IMR-90 (cell line): ENCODE measurements at regions not wholly inside any gene's neighbourhood (a gene's known extent, or its start where the extent isn't known, plus 50 kb on each side); places are given as distances from the start of the nearest gene placed in this dataset.

Experiments
- ATAC-seq: fragments of 200-7000 bp; cut with Tn5 transposase; 2 replicates; pipeline ENCODE4 v1.9.1; 2020; ENCODE audit warnings: low read depth, mild to moderate bottlenecking, moderate library complexity
- BruUV-seq: library from RNA; stranded (reverse); fragments of 400-500 nt; replicated peaks from 2 replicates; lab custom pipeline; 2021; lab: Mats Ljungman, UMichigan
- CTCF ChIA-PET: fragments of 300-600 bp; formaldehyde crosslinking; extraction: SDS; loops from one replicate; lab custom pipeline; 2021; ENCODE audit warnings: antibody characterized with exemption; lab: Yijun Ruan, JAX
- POLR2A ChIA-PET: fragments of 300-600 bp; sonication (Branson Sonifier 250); formaldehyde crosslinking; loops from one replicate; lab custom pipeline; 2022; ENCODE audit warnings: antibody characterized with exemption; ENCODE audit not compliant: unreplicated experiment; lab: Charles Lee
- DNase-seq: peaks from one replicate; pipeline ENCODE4 v3.0.0; 2013
- H2AFZ ChIP-seq: replicated peaks from 2 replicates; pipeline ENCODE3; 2013; ENCODE audit warnings: low read length, mild to moderate bottlenecking; ENCODE audit not compliant: poor library complexity
- H2AK5ac ChIP-seq: 2 replicates; pipeline ENCODE4 v1.6.1; 2013; ENCODE audit warnings: low read depth, low read length, inconsistent platforms
- H2AK9ac ChIP-seq: replicated peaks from 2 replicates; pipeline ENCODE3; 2013; ENCODE audit warnings: mild to moderate bottlenecking, low read depth, low read length, moderate library complexity; ENCODE audit not compliant: poor library complexity
- H2BK120ac ChIP-seq: 2 replicates; pipeline ENCODE4 v1.6.1; 2013; ENCODE audit warnings: low read depth, low read length, inconsistent platforms
- H2BK15ac ChIP-seq: 3 replicates; pipeline ENCODE4 v1.6.1; 2013; ENCODE audit warnings: low read depth, low read length, inconsistent platforms
- H2BK20ac ChIP-seq: 2 replicates; pipeline ENCODE4 v1.6.1; 2013; ENCODE audit warnings: low read depth, mild to moderate bottlenecking, inconsistent platforms, low read length, moderate library complexity
- H2BK5ac ChIP-seq: 2 replicates; pipeline ENCODE4 v1.6.1; 2013; ENCODE audit warnings: mild to moderate bottlenecking, low read depth, low read length, inconsistent platforms; ENCODE audit not compliant: poor library complexity, severe bottlenecking
- H3K14ac ChIP-seq: replicated peaks from 2 replicates; pipeline ENCODE4 v1.6.1; 2013; ENCODE audit warnings: low read depth, low read length, inconsistent platforms
- H3K18ac ChIP-seq: 2 replicates; pipeline ENCODE4 v1.6.1; 2013; ENCODE audit warnings: low read depth, low read length, control low read depth
- H3K23ac ChIP-seq: 2 replicates; pipeline ENCODE4 v1.6.1; 2013; ENCODE audit warnings: low read depth, low read length, inconsistent platforms
- H3K27ac ChIP-seq: 2 replicates; pipeline ENCODE4 v1.5.1; 2013; ENCODE audit warnings: mild to moderate bottlenecking, control low read depth, low read length; ENCODE audit not compliant: insufficient read depth
- H3K27me3 ChIP-seq: 2 replicates; pipeline ENCODE4 v1.6.1; 2013; ENCODE audit warnings: low read length; ENCODE audit not compliant: control insufficient read depth, insufficient read depth
- H3K36me3 ChIP-seq: 2 replicates; pipeline ENCODE4 v1.6.1; 2013; ENCODE audit warnings: low read length, mixed read lengths; ENCODE audit not compliant: control insufficient read depth, insufficient read depth
- H3K4ac ChIP-seq: 2 replicates; pipeline ENCODE4 v1.6.1; 2013; ENCODE audit warnings: low read depth, low read length, inconsistent platforms
- H3K4me1 ChIP-seq: 2 replicates; pipeline ENCODE4 v1.6.1; 2013; ENCODE audit warnings: low read length, mixed read lengths; ENCODE audit not compliant: control insufficient read depth, insufficient read depth
- H3K4me2 ChIP-seq: 2 replicates; pipeline ENCODE4 v1.6.1; 2013; ENCODE audit warnings: low read depth, mild to moderate bottlenecking, control low read depth, low read length, moderate library complexity
- H3K4me3 ChIP-seq: 2 replicates; pipeline ENCODE4 v1.5.1; 2013; ENCODE audit warnings: low read depth, mild to moderate bottlenecking, control low read depth, low read length, moderate library complexity; ENCODE audit not compliant: insufficient read depth
- H3K56ac ChIP-seq: 2 replicates; pipeline ENCODE4 v1.6.1; 2013; ENCODE audit warnings: low read length, inconsistent platforms; ENCODE audit not compliant: insufficient read depth; ENCODE audit errors: extremely low read depth
- H3K79me1 ChIP-seq, 2 experiments: 2 replicates each; pipeline ENCODE4 v1.6.1; 2013; ENCODE audit warnings: low read length in 2 of 2, inconsistent platforms in 1 of 2, low read depth in 1 of 2
- H3K9ac ChIP-seq: 2 replicates; pipeline ENCODE4 v1.6.1; 2013; ENCODE audit warnings: low read depth, low read length, control low read depth
- H3K9me1 ChIP-seq: 2 replicates; pipeline ENCODE4 v1.6.1; 2013; ENCODE audit warnings: low read length, inconsistent platforms; ENCODE audit not compliant: insufficient read depth
- H3K9me3 ChIP-seq: 2 replicates; pipeline ENCODE4 v1.6.1; 2013; ENCODE audit warnings: low read length; ENCODE audit not compliant: control insufficient read depth, insufficient read depth
- H4K20me1 ChIP-seq: 2 replicates; pipeline ENCODE4 v1.6.1; 2013; ENCODE audit warnings: low read length, inconsistent platforms; ENCODE audit not compliant: insufficient read depth
- H4K5ac ChIP-seq: 2 replicates; pipeline ENCODE4 v1.6.1; 2013; ENCODE audit warnings: mild to moderate bottlenecking, low read depth, low read length, control low read depth
- H4K8ac ChIP-seq, 2 experiments: 2 replicates each; pipeline ENCODE4 v1.6.1; 2013; ENCODE audit warnings: low read depth in 2 of 2, low read length in 2 of 2, control low read depth in 1 of 2, inconsistent platforms in 1 of 2
- H4K91ac ChIP-seq: 2 replicates; pipeline ENCODE4 v1.6.1; 2013; ENCODE audit warnings: low read depth, low read length, inconsistent platforms; ENCODE audit not compliant: insufficient read depth
- CEBPB ChIP-seq: IDR thresholded peaks from 2 replicates; pipeline ENCODE4 v1.6.1; 2012; ENCODE audit warnings: low read depth, low read length, improper control_type of control experiment
- WGBS, 2 experiments: methylation state at CpG; one replicate each; pipeline versions ENCODE4 v1.1.5 to v1.1.7; 2013; ENCODE audit warnings: missing lambda C conversion rate in 2 of 2; ENCODE audit not compliant: insufficient read length in 1 of 2; ENCODE audit errors: extremely low coverage in 2 of 2; 5-methylcytosine and 5-hydroxymethylcytosine counted together
- dilution Hi-C: fragments of 300-500 bp; cut with HindIII; formaldehyde crosslinking; loops from one replicate; pipeline ENCODE4 v1.14.3; 2018; ENCODE audit warnings: low sequenced_read_pairs; ENCODE audit not compliant: unreplicated experiment
- in situ Hi-C: fragments of 300-500 bp; cut with MboI; formaldehyde crosslinking; loops from 3 replicates; pipeline ENCODE4 v1.14.3; 2019; ENCODE audit warnings: low sequenced_read_pairs, inconsistent platforms, mixed read lengths
- intact Hi-C: fragments of 100-400 bp; cut with micrococcal nuclease; formaldehyde crosslinking; loops from 2 replicates; pipeline ENCODE4 v1.10.0; 2022
- TF ChIP-seq, protein P1 (sequence below): conservative IDR thresholded peaks from 2 replicates; pipeline ENCODE4 v1.5.1; 2012; ENCODE audit warnings: mild to moderate bottlenecking, low read depth, low read length, improper control_type of control experiment

DNA sequence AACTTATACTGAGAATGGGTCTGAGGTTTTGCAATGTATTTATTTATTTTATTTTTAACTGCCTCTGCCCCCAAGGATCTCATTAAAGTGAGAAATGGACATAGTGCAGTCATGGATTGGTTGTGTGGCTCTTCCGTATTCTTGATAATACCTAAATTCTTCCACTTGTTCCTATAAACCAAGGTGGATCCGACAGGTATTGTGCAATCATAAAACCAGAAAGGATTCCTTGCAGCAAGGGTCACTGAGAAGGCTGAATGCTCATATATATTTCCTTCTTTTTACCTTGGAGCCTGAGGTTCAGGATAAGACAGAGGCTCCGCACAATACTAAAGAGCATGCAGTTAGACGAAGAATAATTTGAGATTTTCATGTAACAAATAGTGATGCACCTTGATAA lies 826.0 kb upstream of the SOX11 start:
- no peaks in the 10 kb centered on the region for H3K9me1 ChIP-seq
- peak; percentile 83 for TF ChIP-seq CEBPB
- TF ChIP-seq, protein P1, sequence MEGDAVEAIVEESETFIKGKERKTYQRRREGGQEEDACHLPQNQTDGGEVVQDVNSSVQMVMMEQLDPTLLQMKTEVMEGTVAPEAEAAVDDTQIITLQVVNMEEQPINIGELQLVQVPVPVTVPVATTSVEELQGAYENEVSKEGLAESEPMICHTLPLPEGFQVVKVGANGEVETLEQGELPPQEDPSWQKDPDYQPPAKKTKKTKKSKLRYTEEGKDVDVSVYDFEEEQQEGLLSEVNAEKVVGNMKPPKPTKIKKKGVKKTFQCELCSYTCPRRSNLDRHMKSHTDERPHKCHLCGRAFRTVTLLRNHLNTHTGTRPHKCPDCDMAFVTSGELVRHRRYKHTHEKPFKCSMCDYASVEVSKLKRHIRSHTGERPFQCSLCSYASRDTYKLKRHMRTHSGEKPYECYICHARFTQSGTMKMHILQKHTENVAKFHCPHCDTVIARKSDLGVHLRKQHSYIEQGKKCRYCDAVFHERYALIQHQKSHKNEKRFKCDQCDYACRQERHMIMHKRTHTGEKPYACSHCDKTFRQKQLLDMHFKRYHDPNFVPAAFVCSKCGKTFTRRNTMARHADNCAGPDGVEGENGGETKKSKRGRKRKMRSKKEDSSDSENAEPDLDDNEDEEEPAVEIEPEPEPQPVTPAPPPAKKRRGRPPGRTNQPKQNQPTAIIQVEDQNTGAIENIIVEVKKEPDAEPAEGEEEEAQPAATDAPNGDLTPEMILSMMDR = no peak
- no peak overlapping the region for H2AFZ ChIP-seq
- no peak overlapping the region for H3K4ac ChIP-seq
- H2BK15ac ChIP-seq = no peak overlapping the region
- H3K27me3 ChIP-seq = no peaks in the 10 kb centered on the region
- ChIA-PET POLR2A (no interaction called here), CTCF (no interaction called here)
- H4K5ac ChIP-seq = no peak overlapping the region
- dilution Hi-C loops (no loop called here), intact Hi-C loops (no loop called here), in situ Hi-C loops (no loop called here)
- H3K79me1 ChIP-seq = no peaks in the 10 kb centered on the region
- DNase-seq (no peak), ATAC-seq (no peak)
- no peak overlapping the region for H3K23ac ChIP-seq
- H2AK5ac ChIP-seq = no peak overlapping the region
- no peak overlapping the region for H2BK20ac ChIP-seq
- BruUV-seq = no TSS peak
- no peaks in the 10 kb centered on the region for H3K36me3 ChIP-seq
- no peaks in the 10 kb centered on the region for H4K20me1 ChIP-seq
- H2AK9ac ChIP-seq = no peak overlapping the region
- no peak overlapping the region for H4K8ac ChIP-seq
- peaks cover 11% of the 10 kb centered on the region for H3K9me3 ChIP-seq
- H3K4me2 ChIP-seq = no peak overlapping the region
- WGBS, 2 experiments = no CpG with 5 or more reads among the region's 4 CpGs
- no peak overlapping the region for H3K18ac ChIP-seq
- H2BK120ac ChIP-seq = no peak overlapping the region
- H3K9ac ChIP-seq = no peak overlapping the region
- no peak overlapping the region for H4K91ac ChIP-seq
- H3K14ac ChIP-seq = no peak overlapping the region
- no peak overlapping the region for H3K27ac ChIP-seq
- no peaks in the 10 kb centered on the region for H3K4me1 ChIP-seq
- no peak overlapping the region for H3K56ac ChIP-seq
- H3K4me3 ChIP-seq = no peak overlapping the region
- H2BK5ac ChIP-seq = no peak overlapping the region
